GM03348 (cell line): ENCODE measurements at regions not wholly inside any gene's neighbourhood (a gene's known extent, or its start where the extent isn't known, plus 50 kb on each side); places are given as distances from the start of the nearest gene placed in this dataset.
"Not testable (repeated sequence)": the region's sequence is repeated elsewhere in the genome, so short reads cannot be mapped to it uniquely, and the experiment has no call there.

Experiments
- DNase-seq: peaks from one replicate; pipeline ENCODE4 v3.0.0; 2012; ENCODE audit warnings: low spot score

DNA sequence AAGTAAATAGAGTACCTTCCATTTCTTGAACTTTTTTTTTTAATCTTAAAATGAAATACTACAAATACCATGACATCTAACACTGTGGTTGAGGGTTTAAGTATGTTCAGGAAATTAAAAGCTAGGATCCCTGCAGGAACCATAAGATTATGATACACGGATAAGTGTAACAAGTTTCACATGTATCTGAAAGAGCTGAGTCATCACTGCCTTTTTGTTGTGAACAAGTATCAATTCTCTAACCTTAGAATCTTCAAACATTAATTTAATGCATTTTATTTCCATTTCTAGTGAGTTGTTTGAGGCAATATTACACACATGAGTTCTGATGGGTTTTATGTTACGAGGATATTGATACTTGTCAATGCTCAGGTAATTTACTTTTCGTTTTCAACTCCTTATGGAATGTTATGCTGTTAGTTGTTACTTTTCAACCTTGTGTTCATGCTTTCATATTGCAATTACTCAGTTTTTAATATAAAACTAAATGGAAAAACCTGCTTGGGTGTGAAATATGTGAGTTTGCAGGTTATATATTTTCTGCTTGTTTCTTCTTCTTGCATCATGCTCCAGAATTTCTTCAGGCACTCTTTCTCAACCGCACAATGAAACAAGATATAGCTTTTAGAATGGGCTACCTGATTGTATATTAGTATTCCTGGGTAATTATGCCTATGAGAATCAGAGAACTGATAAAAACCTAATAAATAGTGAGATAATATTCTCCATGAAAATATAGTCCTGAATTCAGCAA is 361.3 kb upstream of the MTNR1B start:
- peak; percentile 8 for DNase-seq

DNA sequence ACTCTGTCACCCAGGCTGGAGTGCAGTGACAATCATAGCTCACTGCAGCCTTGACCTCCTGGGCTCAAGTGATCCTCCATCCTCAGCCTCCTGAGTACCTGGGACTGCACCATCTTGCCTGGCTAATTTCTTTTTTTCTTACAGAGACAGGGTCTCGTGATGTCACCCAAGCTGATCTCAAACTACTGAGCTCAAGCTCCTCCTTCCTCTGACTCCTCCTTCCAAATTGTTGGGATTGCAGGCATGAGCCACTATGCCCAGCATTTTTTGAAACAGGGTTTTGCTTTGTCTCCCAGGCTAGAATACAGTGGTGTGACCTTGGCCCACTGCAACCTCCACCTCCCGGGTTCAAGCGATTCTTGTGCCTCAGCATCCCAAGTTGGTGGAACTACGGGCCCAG is 358.3 kb upstream of the MTNR1B start:
- no peak for DNase-seq

DNA sequence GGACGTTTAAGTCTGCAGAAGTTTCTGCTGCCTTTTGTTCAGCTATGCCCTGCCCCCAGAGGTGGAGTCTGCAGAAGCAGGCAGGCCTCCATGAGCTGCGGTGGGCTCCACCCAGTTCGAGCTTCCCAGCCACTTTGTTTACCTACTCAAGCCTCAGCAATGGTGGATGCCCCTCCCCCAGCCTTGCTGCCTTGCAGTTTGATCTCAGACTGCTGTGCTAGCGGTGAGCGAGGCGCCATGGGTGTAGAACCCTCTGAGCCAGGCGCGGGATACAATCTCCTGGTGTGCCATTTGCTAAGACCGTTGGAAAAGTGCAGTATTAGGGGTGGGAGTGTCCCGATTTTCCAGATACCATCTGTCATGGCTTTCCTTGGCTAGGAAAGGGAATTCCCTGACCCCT is 351.4 kb upstream of the MTNR1B start:
- not testable (repeated sequence) for DNase-seq

DNA sequence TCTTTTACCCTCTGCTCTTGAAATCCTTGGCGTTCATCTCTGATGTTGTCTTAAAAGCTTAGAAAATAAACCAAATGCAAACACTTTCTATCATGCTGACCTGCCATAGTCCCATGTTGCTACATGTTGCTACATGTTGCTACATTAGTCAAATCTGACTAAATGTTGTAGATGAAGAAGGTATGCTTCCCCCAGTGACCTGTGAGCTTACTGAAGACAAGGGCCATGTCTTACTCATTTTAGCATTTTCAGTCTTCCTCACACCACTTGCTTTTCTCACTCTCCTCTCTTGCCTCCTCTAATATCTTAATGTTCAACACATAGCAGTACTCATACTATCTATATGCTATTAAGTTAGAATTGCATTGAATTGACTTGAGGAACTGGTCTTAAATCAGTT is 346.4 kb upstream of the MTNR1B start:
- no peak for DNase-seq

DNA sequence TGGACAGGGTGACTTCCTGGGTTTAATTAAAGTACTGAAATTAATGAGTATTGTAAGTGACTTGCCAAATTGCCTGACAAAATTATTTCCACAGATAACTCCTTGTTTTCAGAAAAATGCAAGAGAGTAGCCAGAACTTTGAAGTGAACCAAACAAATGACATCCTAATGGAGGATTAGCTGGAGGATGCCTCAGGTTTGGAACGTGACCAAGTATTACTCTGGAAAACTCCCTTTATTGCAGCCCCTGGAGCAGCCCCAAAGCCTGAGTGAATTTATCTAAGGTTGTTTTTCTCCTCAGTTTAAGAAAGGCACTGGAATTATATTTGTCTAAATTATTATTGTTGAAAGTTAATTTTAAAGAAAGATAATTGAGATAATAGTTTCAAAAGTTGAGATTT is 343.6 kb upstream of the MTNR1B start:
- peak; percentile 24 for DNase-seq

DNA sequence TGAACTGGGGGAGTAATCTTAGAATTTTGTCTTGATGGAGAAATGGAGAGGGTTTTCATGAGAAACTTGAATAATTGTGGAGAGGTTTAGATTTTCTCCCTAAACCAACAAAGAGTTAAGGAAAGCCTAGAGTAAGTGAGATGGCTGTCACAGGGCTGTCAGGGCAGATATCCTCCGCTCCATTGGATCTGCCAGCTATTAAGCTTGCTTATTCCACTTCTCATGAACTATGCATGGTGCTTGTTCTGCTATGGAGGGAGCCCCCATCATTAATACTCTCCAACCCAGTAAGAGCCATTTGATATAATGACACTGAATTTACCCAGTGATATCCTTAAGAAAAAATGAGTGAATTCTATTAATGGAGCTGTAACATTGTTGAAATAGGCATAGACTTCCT is 342.8 kb upstream of the MTNR1B start:
- no peak for DNase-seq

DNA sequence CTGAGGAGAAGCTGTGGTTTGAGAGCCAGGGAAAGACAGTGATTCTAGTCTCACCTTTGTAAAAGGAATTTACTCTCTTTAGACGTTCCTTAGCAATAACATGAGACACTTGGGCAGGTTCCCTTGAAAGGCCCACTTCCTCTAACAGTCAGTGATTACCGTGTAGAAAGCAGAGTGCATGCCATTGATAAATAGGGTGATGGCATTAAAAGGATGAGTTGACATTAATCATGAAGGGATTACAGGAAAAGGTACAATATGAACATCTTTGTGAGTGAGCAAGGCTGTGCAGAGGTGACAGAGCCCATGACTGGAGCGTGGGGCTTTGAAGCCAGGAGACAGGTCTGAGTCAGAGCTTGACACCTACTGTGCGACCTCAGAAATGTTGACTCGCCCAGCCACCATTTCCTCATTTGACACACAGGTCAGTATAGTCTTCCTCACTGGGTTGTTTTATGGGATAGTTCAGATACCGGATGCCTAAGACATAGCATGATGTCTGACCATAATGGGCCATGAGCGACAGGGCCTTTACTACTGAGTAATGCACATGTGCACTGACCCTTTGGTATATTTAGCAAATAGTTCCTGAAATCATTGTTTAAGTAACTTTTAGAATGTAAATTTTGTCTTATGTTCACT is 341.7 kb upstream of the MTNR1B start:
- DNase-seq, result peak; percentile 36

DNA sequence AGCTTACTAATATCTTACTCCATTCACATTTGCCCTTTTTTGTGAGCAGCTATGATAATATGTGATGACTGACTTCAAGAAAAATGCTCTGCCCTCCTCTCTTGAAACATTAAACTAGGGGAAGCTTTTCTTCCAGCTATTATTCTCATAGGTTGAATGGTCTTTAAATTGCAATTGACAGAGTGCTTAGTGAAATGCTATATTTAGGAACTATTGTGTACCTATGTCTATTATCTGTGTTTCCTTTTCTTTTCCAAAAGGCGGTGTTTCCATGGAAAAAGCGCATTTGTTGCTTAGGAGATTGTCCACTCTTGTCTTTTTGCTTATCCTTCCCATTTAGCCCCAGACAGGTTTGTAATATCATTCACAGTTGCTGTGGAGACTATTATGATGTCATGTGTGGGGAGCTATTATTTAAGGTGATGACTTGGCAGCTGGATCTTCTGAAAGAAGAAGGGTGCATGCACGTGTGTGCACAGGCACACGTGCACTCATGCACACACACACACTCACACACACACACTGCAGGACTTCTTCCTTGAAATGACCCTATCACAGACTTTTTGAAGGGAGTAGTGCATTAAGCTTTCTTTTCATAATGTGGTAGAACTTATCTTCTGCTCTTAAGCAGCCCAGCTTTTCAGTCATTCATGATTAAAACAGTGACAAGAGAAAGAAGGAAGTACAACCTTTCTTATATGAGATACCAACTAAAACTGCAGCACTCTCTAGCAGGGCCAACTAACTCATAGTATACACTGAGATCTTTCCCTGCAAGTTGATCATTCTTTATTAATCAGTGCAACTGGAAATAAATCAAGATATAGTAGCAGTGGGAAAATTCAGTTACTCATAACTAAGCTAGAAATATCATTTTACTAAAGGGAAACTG is 340.8 kb upstream of the MTNR1B start:
- DNase-seq, result peak; percentile 57

DNA sequence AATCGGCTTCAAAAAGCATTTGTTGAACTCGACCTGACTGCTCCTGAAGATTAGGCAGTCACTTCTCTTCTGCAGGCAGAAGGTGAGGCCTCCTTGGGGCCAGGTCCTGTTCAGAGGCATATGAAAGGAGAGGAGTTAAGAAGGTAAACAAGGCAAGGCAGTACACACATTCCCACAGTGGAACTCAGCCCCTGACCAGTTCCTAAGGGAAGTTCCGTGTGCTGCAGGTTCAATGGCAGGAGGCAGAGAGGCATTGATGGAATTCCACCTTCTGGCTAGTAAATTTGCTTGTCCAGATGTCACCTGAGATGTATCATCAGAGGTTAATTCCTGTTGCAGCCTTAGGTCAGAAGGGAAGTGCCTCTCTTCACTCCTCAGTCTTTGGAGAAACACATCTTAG is 337.0 kb upstream of the MTNR1B start:
- DNase-seq, result no peak

DNA sequence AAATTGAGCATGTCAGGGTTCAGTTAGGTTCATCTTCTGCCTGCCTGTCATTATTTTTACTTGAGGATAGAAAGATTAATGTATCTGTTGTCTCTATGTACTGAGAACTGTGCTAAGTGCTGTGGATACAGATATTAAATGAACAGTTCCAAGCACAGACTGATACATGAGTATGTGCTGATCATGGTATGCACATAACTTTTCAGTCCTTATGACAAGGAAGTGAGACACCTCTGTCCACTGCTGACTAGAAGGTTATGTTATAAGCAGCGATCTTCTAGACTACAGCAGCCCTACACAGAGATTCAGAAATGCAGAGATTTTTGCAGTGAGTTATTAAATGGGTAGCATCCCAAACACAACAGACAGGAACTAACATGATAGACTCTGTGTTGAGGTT is 335.6 kb upstream of the MTNR1B start:
- no peak for DNase-seq

DNA sequence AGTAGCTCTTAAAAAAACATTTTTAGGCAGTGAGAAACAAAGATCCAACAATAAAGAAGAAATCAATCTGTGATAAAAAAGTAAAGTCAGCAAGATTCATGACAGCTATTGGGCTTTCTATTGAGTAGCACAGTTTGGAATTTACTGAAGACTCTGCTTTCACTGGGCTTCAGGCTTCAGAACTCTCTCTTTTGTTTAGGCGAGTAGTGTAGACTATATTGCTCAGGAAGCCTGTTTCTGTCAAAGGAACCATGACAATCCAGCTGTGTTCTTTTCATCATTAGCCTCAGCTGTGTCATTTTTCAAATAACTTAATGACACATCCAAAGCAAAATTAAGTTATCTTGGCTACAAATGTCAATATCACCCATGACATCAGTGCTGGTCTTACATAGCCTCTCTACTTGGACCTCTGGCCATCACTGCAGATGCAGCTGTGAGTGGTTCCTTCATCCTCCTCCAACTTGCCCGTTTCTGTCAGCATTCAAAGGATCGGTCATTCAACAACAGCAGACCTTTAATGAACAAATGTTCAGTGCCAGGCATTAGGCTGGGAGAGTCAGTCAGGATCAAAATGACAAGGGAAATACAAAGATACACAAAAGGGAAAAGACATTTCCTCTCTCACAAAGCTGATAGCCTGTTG is 332.8 kb upstream of the MTNR1B start:
- DNase-seq, result peak; percentile 14

DNA sequence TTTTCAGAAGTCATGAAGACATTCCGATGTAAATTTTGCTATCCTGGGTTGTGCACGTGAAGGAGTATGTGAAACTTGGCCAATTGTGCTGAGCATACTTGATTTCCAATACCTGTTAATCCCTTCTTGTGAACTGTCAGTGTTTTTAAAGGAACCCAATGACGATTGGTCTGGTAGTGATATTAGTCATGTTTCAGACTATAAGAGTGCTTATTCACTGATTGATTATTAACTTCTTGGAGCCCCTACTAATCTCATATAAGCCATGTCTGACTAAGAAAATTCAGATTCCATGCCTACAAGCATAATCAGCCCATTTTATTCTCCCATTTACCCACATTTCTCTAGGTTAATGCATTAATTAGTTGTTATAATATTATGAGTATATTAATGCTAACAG is 330.8 kb upstream of the MTNR1B start:
- DNase-seq, result no peak

DNA sequence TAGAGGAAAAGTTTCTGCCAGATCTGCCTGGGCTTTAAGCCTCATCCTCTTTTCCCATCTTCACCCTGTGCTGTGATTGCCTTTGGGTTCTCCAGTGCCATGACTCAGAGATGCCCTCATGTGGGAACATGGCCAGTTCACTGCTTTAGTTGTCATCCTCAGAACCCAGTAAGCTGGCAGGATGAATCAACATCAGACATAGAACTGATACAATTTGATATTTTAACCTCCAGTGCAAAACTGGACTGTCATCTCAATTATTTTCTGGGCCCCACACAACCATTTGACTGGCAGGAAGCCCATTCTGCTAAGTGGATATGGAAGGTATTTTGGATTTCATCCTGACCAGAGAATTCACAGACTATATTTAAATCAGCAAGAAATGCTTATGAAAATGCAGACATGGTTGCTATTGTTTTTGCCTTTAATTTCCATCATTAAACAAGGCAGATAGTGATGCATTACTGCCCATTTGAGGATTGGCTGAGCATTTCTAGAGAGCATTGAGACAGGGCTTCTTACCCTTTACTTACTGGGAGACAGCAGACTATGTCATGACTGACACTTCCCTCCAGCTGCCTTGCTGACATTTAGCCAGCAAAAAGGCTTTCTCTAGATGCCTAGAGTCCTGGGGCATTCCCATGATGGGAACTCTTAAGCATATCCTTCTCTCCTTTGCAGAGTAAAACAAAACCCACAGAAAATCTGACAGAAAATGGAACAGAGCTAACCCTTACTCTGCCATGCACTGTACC is 327.1 kb upstream of the MTNR1B start:
- DNase-seq, result no peak

DNA sequence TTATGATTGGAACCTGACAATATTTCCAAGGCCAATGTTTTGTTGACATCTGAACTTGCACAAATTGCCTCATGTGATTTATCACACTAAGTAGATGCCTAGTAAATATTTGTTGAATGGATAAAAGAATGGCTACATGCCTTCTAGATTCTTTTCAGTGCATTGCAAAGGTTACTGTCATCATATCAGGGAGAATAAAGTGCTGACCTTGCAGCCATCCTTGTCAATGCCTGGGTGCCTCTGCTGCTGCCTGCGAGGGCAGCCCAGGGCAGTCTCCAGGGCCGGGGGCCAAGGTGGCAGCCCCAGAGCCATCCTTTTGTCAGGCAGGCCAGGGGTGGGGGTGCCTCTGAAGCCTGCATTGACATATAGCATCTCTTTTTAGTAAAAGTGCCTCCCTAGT is 325.6 kb upstream of the MTNR1B start:
- no peak for DNase-seq

DNA sequence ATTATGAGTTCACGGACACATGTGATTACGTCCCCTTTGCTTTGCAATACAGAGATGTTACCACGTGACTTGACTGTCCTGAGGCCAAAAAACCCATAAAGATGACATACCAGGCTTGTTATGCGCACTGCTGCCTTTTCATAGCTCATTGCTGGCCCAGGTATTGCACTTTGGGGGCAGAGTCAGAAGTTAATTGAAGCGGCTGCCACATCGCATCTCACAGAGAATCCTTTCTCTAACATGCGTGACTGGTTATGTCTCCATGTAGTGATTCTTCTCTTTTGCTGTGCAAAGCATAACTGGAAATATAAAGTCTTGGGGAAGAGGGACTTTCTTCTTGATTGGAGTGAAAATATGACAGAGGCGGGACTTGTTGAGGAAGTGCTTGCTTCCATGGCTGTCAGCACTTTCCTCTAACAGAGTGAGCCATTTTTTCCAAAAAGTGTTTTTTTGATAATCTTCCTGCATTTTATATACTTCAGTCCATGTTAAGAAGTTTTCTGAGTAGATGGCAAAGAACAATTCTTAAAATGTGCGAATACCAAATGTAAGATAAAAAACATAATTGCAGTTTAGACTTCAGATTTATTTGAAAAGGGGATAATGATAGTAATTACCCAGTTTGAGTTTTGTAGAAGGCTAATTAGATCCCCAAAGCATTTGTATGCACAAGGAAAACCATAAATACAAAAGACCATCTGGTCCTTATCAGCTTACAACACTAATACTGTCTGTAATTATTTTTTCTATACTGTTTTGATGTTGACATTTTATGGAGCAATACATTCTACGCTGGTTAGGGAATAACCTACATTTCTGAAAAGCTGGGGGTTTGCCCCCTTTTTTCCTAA is 324.6 kb upstream of the MTNR1B start:
- DNase-seq, result no peak

DNA sequence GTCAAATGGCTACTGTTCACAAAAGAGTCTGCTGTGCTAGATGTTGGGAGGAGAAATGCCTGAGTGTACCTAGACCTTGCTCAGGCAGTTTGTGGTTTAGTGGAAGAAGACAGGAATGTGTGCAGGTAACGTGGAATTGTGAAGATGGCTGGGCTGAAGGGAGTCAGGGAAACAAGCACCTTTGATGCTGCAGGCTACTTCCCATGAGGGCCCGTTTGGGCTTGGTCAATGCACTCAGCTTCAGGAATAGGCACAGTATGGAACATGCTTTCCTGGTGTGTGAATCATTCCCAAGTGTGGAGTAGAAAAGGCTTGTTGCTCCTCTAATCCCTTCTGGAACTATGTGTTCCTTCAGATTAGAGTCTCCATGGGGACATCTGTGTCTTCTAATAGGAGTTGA is 318.3 kb upstream of the MTNR1B start:
- DNase-seq, result no peak

DNA sequence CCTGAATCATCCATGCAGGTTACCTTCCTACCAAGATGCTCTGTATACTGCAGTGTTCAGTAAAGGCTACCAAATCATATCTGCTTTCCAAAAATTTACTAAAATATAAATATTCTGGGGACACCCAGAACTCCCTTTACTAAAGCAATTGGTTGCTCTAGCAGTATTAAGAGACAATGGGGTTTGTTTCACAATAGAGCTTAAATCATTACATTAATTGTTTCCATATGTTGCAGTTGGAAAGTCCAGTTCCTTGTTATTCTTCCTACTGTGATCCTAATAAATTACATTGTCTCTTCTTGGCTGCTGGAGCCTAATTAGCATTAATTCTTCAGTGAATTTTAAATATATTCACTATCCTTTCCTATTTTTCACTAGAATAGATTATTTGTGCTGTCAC is 316.0 kb upstream of the MTNR1B start:
- peak; percentile 44 for DNase-seq

DNA sequence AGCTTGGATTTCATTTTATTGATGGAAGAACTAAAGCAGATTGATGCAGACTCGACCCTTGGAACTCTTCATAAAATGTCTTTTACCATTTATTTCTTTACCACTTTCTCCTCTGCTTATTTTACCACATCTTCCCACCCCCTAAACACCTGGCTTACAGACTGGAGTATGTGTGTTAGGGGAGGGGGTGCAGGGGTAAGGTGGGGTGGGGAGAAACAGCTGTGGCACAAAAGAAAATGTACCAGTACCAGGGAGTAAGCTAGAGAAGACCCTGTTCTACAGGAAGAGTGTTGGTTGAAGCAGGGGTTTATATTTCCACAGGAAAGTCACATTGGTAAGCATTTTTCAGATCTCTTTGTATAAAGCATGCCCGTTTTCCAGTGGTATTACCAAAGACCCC is 312.7 kb upstream of the MTNR1B start:
- no peak for DNase-seq

DNA sequence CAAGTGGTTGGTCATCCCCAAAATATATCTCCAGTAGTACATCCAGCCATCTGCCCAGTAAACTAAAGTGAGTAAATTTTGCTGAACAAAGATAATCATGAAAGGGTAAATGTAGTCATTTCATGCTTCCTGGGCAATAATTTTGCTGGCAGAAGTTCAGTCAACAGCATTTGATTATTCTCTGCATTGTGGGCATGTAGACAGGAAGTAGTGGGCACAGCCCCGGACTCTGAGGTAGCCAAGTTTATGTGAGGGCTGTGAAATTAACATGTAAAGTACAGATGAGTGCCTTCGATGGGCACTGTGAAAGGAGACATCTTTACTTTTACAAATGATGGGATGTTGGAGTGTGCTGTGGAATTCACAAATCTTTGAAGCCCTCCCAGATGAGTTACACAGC is 312.2 kb upstream of the MTNR1B start:
- no peak for DNase-seq

DNA sequence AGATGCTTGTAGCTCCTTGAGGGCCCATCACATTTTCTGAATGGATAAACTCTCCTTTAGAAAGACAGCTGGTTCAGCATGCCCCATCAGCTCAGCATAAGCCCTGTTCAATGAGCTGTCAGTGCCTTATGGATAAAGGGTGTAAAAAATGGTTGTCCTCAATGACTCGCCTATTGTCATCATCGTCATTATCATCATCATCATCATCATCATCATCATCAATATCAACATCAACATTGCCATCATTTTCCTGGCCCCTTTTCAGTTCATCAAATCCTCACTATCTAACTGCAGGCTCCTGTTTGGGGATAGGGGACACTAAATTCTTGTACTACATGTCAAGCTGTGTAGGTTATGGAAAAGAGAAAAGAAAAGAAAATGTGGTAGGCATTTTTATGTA is 310.7 kb upstream of the MTNR1B start:
- DNase-seq, result no peak

DNA sequence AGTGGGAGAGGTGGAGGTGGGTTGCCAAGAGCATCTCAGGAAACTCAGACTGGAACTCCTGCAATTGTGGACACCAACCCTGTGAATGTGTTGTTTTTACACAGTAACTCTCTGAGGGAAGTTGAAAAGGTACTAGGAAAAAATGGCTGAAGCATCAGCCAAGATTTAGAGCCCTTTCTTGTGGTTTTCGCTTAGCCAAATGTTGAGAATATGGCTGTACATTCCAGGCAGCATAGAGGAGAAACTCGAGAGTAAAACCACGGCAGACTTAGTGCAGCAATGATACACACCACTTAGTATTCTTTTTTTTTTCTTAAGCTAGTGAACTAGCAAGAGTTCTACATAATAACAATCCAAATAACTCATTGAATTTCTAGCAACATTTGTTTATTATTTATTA is 309.7 kb upstream of the MTNR1B start:
- no peak for DNase-seq
